WERI-Rb-1 (cell line): ENCODE measurements at regions not wholly inside any gene's neighbourhood (a gene's known extent, or its start where the extent isn't known, plus 50 kb on each side); places are given as distances from the start of the nearest gene placed in this dataset.
"Not testable (repeated sequence)": the region's sequence is repeated elsewhere in the genome, so short reads cannot be mapped to it uniquely, and the experiment has no call there.

Experiments
- DNase-seq: peaks from one replicate; pipeline ENCODE4 v3.0.0-alpha.2; 2020
- H3K27ac ChIP-seq: fragments of 250-450 bp; sonication (Bioruptor Pico); 2 replicates; pipeline ENCODE4 v1.5.1; 2020; ENCODE audit warnings: mild to moderate bottlenecking, moderate library complexity
- H3K27me3 ChIP-seq: fragments of 250-450 bp; sonication (Bioruptor Pico); 2 replicates; pipeline ENCODE4 v1.5.1; 2021; ENCODE audit warnings: mild to moderate bottlenecking, low read depth, moderate library complexity; ENCODE audit not compliant: insufficient read depth, severe bottlenecking
- H3K36me3 ChIP-seq: fragments of 250-450 bp; sonication (Bioruptor Pico); 2 replicates; pipeline ENCODE4 v1.5.1; 2020; ENCODE audit warnings: mild to moderate bottlenecking, moderate library complexity
- H3K4me3 ChIP-seq: 2 replicates; pipeline ENCODE4 v1.5.1; 2011; ENCODE audit warnings: low read depth, mild to moderate bottlenecking, control low read depth, low read length
- H3K9me3 ChIP-seq: fragments of 250-450 bp; sonication (Bioruptor Pico); 2 replicates; pipeline ENCODE4 v1.5.1; 2021; ENCODE audit warnings: mild to moderate bottlenecking, moderate library complexity; ENCODE audit not compliant: severe bottlenecking
- CTCF ChIP-seq: IDR thresholded peaks from 2 replicates; pipeline ENCODE4 v1.5.1; 2011; ENCODE audit warnings: low read depth, mild to moderate bottlenecking, control low read depth, inconsistent platforms, low read length

DNA sequence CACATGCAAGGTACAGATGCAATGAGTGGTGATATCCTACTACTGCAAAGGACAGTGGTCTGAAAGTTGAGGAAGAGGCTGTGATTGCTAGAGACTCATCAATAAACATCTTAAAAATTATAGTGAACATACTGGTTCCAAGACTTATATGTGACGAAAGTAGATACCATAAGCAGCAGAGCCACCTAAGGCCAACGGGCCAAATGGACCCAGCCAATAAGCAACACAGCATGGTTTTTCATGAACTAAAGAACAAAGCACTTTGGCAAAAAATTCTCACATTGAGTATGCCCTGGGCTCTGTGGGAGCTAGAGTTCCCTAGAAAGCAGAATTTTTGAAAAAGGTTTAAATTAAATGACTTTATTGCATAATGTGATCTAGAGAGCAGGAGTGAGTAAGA is 272.1 kb downstream of the SI start:
- Histone ChIP-seq H3K27ac (no peak overlapping the region), H3K9me3 (no peaks in the 10 kb centered on the region), H3K36me3 (no peaks in the 10 kb centered on the region), H3K4me3 (no peak overlapping the region), H3K27me3 (no peaks in the 10 kb centered on the region)
- peak; percentile 28; the same call in 1 of the 2 replicates for TF ChIP-seq CTCF
- DNase-seq = peak; percentile 26

DNA sequence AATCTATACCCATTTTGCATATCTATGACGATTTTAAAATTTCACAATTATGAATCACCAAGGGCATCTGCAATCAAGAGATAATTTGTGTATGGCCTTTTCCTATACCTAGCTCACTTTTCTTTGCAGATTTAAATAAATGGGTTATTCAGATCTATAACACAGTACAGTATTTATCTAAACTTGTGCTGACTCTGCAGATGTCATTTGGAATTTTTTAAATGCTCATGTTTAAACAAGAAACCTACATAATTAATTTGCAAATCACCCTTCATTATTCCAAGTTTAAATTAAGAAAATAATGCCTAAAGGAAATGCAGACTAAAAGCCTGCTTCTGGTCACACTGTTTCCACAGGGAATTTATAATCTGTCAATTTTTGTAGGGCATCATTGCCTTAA is 284.2 kb downstream of the SI start:
- Histone ChIP-seq H3K4me3 (no peak overlapping the region), H3K27ac (no peak overlapping the region), H3K27me3 (no peaks in the 10 kb centered on the region), H3K36me3 (no peaks in the 10 kb centered on the region), H3K9me3 (no peaks in the 10 kb centered on the region)
- no peak for TF ChIP-seq CTCF
- no peak for DNase-seq

- Histone ChIP-seq H3K27ac (no peak overlapping the region), H3K4me3 (no peak overlapping the region), H3K9me3 (no peaks in the 10 kb centered on the region), H3K27me3 (no peaks in the 10 kb centered on the region), H3K36me3 (no peaks in the 10 kb centered on the region)
- TF ChIP-seq CTCF = no peak
- no peak for DNase-seq
Observed at GRCh38 chr3:164791263-164791662, 287.0 kb downstream of the SI start.

- DNase-seq, H3K27ac ChIP-seq, H3K4me3 ChIP-seq, H3K27me3 ChIP-seq, H3K9me3 ChIP-seq, H3K36me3 ChIP-seq: not testable (repeated sequence)
Observed at GRCh38 chr3:164784407-164784806, 293.9 kb downstream of the SI start.

GRCh38 chr3:164781755-164782154 is 296.5 kb downstream of the SI start:
- Histone ChIP-seq H3K9me3 (no peaks in the 10 kb centered on the region), H3K4me3 (no peak overlapping the region), H3K36me3 (no peaks in the 10 kb centered on the region), H3K27me3 (no peaks in the 10 kb centered on the region), H3K27ac (no peak overlapping the region)
- no peak for DNase-seq
- TF ChIP-seq CTCF = no peak

DNA sequence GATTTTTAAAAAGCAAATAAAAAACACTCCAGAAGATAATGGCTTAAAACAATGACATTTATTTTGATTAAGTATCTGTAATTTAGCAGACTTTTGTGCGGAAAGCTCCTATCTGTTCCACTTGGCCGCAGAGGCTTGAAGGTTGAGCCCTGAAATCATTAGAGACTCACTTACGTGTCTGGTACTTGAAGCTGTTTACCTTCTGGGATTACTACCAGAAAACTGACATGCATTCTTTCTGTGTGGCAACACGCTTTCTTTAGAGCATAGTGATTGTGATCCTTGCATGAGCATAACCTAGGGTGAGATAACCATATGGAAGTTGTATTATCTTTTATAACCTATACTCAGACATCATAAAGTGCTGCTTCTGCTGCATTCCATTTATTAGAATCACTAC is 298.5 kb downstream of the SI start:
- H3K4me3 ChIP-seq = no peak overlapping the region
- no peaks in the 10 kb centered on the region for H3K9me3 ChIP-seq
- DNase-seq = no peak
- H3K36me3 ChIP-seq = no peaks in the 10 kb centered on the region
- H3K27ac ChIP-seq = no peak overlapping the region
- TF ChIP-seq CTCF = no peak
- no peaks in the 10 kb centered on the region for H3K27me3 ChIP-seq
